B cell (primary cell): ENCODE measurements at regions not wholly inside any gene's neighbourhood (a gene's known extent, or its start where the extent isn't known, plus 50 kb on each side); places are given as distances from the start of the nearest gene placed in this dataset.

Experiments used
- ATAC-seq: fragments of 200-7000 bp; cut with Tn5 transposase; one replicate; pipeline ENCODE4 v1.10.0; 2021; ENCODE audit warnings: low read depth, mild to moderate bottlenecking, moderate number of reproducible peaks, moderate library complexity
- CTCF ChIA-PET: fragments of 350-600 bp; sonication (Branson Sonifier 250); formaldehyde crosslinking; loops from one replicate; lab custom pipeline; 2021; ENCODE audit warnings: antibody characterized with exemption, inconsistent platforms; lab: Charles Lee
- POLR2A ChIA-PET: fragments of 350-600 bp; sonication (Branson Sonifier 250); formaldehyde crosslinking; loops from one replicate; lab custom pipeline; 2021; ENCODE audit warnings: antibody characterized with exemption; lab: Charles Lee
- DNase-seq: peaks from one replicate; pipeline ENCODE4 v3.0.0; 2013
- H2AFZ ChIP-seq: 2 replicates; pipeline ENCODE4 v1.6.1; 2012; ENCODE audit warnings: mild to moderate bottlenecking, low read depth, low read length; ENCODE audit not compliant: insufficient read depth, poor library complexity, severe bottlenecking
- H3K27ac ChIP-seq, 2 donors: 1 replicate in 1 of 2; 2 replicates in 1 of 2; pipeline ENCODE4 v1.5.1; 2012 to 2013; ENCODE audit warnings: low read length in 2 of 2, mild to moderate bottlenecking in 2 of 2, moderate library complexity in 1 of 2
- H3K27me3 ChIP-seq, 4 experiments: fragments of 200-600 bp in 1 of 4; sonication (generic) in 1 of 4; replicated peaks in 1 of 4; 1 replicate in 2 of 4; 2 replicates in 2 of 4; pipeline versions ENCODE4 v1.6.1 to v1.7.0; 2013 to 2016; ENCODE audit warnings: low read length in 3 of 4, mild to moderate bottlenecking in 2 of 4, mixed read lengths in 1 of 4, moderate library complexity in 1 of 4; ENCODE audit not compliant: insufficient read depth in 4 of 4, control insufficient read depth in 3 of 4; ENCODE audit errors: control extremely low read depth in 1 of 4
- H3K36me3 ChIP-seq, 2 experiments: replicated peaks in 1 of 2; 1 replicate in 1 of 2; 2 replicates in 1 of 2; pipeline versions ENCODE4 v1.6.1 to v1.7.1; 2013; ENCODE audit warnings: low read length in 1 of 2; ENCODE audit not compliant: insufficient read depth in 2 of 2, control insufficient read depth in 1 of 2; ENCODE audit errors: control extremely low read depth in 1 of 2, extremely low read depth in 1 of 2
- H3K4me1 ChIP-seq, 2 donors: fragments of 200-600 bp in 1 of 2; sonication (generic) in 1 of 2; 1 replicate in 1 of 2; 2 replicates in 1 of 2; pipeline versions ENCODE4 v1.5.1 to v1.6.1; 2013 to 2017; ENCODE audit warnings: low read length in 2 of 2; ENCODE audit not compliant: control insufficient read depth in 2 of 2, insufficient read depth in 2 of 2
- H3K4me2 ChIP-seq: replicated peaks from 2 replicates; pipeline ENCODE3; 2012; ENCODE audit warnings: mild to moderate bottlenecking, low read depth, low read length; ENCODE audit not compliant: poor library complexity, severe bottlenecking
- H3K4me3 ChIP-seq, 5 experiments: fragments of 200-600 bp in 1 of 5; sonication (generic) in 1 of 5; 1 replicate in 3 of 5; 2 replicates in 2 of 5; pipeline versions ENCODE4 v1.5.1 to v1.7.0; 2011 to 2016; ENCODE audit warnings: low read length in 4 of 5, mild to moderate bottlenecking in 4 of 5, low read depth in 2 of 5, control low read depth in 1 of 5, moderate library complexity in 1 of 5; ENCODE audit not compliant: insufficient read depth in 1 of 5; ENCODE audit errors: control extremely low read depth in 1 of 5, extremely low read depth in 1 of 5
- H3K79me2 ChIP-seq: fragments of 200-600 bp; sonication (generic); one replicate; pipeline ENCODE4 v1.6.0; 2016; ENCODE audit warnings: low read length; ENCODE audit not compliant: control insufficient read depth, insufficient read depth
- H3K9ac ChIP-seq: fragments of 200-600 bp; sonication (generic); 2 replicates; pipeline ENCODE4 v1.6.1; 2017; ENCODE audit warnings: mild to moderate bottlenecking, low read length, moderate library complexity
- H3K9me3 ChIP-seq, 3 donors: one replicate each; pipeline versions ENCODE4 v1.6.1 to v1.7.1; 2013; ENCODE audit warnings: low read length in 2 of 3; ENCODE audit not compliant: control insufficient read depth in 2 of 3, insufficient read depth in 1 of 3; ENCODE audit errors: control extremely low read depth in 1 of 3
- H4K20me1 ChIP-seq: 2 replicates; pipeline ENCODE4 v1.6.0; 2012; ENCODE audit warnings: mild to moderate bottlenecking, low read length; ENCODE audit not compliant: insufficient read depth, control insufficient read depth, poor library complexity, severe bottlenecking
- H3K27ac Mint-ChIP-seq: one replicate; pipeline ENCODE4 v1.8.0; 2021; ENCODE audit warnings: mixed read lengths
- H3K27me3 Mint-ChIP-seq: one replicate; pipeline ENCODE4 v1.8.0; 2021; ENCODE audit warnings: mixed read lengths
- H3K4me1 Mint-ChIP-seq: one replicate; pipeline ENCODE4 v1.8.0; 2021; ENCODE audit warnings: mixed read lengths
- H3K4me3 Mint-ChIP-seq: one replicate; pipeline ENCODE4 v1.8.0; 2021; ENCODE audit warnings: mixed read lengths
- H3K9me3 Mint-ChIP-seq: one replicate; pipeline ENCODE4 v1.8.0; 2022; ENCODE audit warnings: mixed read lengths; ENCODE audit not compliant: insufficient read depth
- EZH2 ChIP-seq: IDR thresholded peaks from 2 replicates; pipeline ENCODE4 v1.6.1; 2012; ENCODE audit warnings: borderline replicate concordance, low read depth, mild to moderate bottlenecking, moderate library complexity, low read length; ENCODE audit not compliant: insufficient read depth, poor library complexity, severe bottlenecking
- WGBS: methylation state at CpG from one replicate; pipeline ENCODE4 v1.1.5; 2013; ENCODE audit warnings: missing lambda C conversion rate; ENCODE audit not compliant: insufficient coverage; 5-methylcytosine and 5-hydroxymethylcytosine counted together
- intact Hi-C: fragments of 100-400 bp; cut with micrococcal nuclease; formaldehyde crosslinking; loops from one replicate; pipeline ENCODE4 v1.10.0; 2022
- TF ChIP-seq, protein P1 (sequence below): fragments of 200-600 bp; IDR thresholded peaks from one replicate; pipeline ENCODE4 v1.8.0; 2022; ENCODE audit warnings: antibody characterized with exemption, mild to moderate bottlenecking

DNA sequence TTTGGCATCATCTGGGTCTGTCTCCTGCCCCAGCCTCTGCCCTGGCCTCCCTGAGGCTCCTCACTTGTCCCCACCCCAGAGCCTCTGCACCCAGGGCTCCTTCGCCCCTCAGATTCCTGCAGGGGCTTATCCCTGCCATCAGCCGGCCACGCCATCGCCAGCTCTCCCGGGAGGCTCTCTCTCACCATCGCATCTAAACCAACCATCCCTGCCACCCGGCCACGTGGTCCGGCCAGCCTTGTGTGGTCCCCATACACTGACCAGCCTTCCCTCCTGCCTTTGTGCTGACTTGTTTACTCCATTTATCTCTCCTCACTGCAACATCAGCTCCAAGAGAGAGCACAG lies 134.3 kb upstream of the IQSEC1 start:
- Histone ChIP-seq H3K4me2 (no peak overlapping the region), H3K79me2 (no peaks in the 10 kb centered on the region), H3K27ac (no peak overlapping the region), H3K4me3 (no peak overlapping the region), H3K9me3 (peaks cover 0 to 3% (median 0%) of the 10 kb centered on the region in 3 donors), H3K27me3 (peaks cover 0 to 39% (median 13%) of the 10 kb centered on the region in 4 experiments), H4K20me1 (no peaks in the 10 kb centered on the region), H3K4me1 (peaks cover 7 to 9% of the 10 kb centered on the region in 2 donors), H2AFZ (no peak overlapping the region), H3K36me3 (no peaks in the 10 kb centered on the region), H3K9ac (no peak overlapping the region)
- Mint-ChIP-seq H3K27ac (no peak overlapping the region), H3K4me3 (no peak overlapping the region), H3K9me3 (no peaks in the 10 kb centered on the region), H3K4me1 (peaks cover 10% of the 10 kb centered on the region), H3K27me3 (peaks cover 64% of the 10 kb centered on the region)
- CTCF ChIA-PET, result no interaction called here
- no peak for DNase-seq
- intact Hi-C loops, result no loop called here
- POLR2A ChIA-PET, result no interaction called here
- WGBS, result 93% methylated on average over 9 of the region's 9 CpGs
- no peak for ATAC-seq
- TF ChIP-seq EZH2, result no peak
- TF ChIP-seq, protein P1, sequence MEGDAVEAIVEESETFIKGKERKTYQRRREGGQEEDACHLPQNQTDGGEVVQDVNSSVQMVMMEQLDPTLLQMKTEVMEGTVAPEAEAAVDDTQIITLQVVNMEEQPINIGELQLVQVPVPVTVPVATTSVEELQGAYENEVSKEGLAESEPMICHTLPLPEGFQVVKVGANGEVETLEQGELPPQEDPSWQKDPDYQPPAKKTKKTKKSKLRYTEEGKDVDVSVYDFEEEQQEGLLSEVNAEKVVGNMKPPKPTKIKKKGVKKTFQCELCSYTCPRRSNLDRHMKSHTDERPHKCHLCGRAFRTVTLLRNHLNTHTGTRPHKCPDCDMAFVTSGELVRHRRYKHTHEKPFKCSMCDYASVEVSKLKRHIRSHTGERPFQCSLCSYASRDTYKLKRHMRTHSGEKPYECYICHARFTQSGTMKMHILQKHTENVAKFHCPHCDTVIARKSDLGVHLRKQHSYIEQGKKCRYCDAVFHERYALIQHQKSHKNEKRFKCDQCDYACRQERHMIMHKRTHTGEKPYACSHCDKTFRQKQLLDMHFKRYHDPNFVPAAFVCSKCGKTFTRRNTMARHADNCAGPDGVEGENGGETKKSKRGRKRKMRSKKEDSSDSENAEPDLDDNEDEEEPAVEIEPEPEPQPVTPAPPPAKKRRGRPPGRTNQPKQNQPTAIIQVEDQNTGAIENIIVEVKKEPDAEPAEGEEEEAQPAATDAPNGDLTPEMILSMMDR, result no peak

- Histone ChIP-seq H3K9me3 (peaks cover 0 to 3% (median 0%) of the 10 kb centered on the region in 3 donors), H3K79me2 (no peaks in the 10 kb centered on the region), H4K20me1 (no peaks in the 10 kb centered on the region), H3K9ac (no peak overlapping the region), H3K4me1 (peaks cover 7 to 9% of the 10 kb centered on the region in 2 donors), H3K27ac (no peak overlapping the region), H3K27me3 (peaks cover 0 to 41% (median 13%) of the 10 kb centered on the region in 4 experiments), H3K4me2 (no peak overlapping the region), H2AFZ (no peak overlapping the region), H3K36me3 (no peaks in the 10 kb centered on the region), H3K4me3 (no peak overlapping the region)
- Mint-ChIP-seq H3K27me3 (peaks cover 66% of the 10 kb centered on the region), H3K4me1 (peaks cover 10% of the 10 kb centered on the region), H3K27ac (no peak overlapping the region), H3K9me3 (no peaks in the 10 kb centered on the region), H3K4me3 (no peak overlapping the region)
- ATAC-seq (no peak), DNase-seq (no peak)
- ChIA-PET CTCF (no interaction called here), POLR2A (no interaction called here)
- intact Hi-C loops, result no loop called here
- TF ChIP-seq EZH2, result no peak
- TF ChIP-seq, protein P1, result no peak
- WGBS, result 86% methylated on average over 19 of the region's 20 CpGs
These were observed 133.8 kb upstream of the IQSEC1 start for GRCh38 chr3:13206799-13207577.
